ENCODE measurements at regions not wholly inside any gene's neighbourhood (a gene's known extent, or its start where the extent isn't known, plus 50 kb on each side); places are given as distances from the start of the nearest gene placed in this dataset.

DNA sequence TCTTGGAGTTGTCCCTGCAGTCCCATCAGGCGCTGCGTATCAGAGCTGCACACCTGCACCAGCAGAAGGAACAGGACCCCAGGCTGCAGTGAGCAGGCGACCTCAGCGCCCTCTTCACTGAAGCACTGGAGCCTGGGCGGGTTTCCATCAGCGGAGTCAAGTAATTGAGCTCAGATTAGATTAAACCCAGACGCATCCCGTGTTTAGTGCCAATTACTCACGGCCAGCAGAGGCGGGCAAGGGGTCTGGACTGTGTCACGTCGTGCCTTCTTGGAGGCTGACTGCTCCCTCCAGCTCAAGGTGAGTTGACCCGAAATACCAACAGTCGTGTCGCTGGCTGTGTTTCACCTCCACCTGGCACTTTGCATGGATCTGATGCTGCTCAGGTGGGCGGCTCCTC, 123.6 kb downstream of the CXCL12 start:
- DNase-seq (no peak), ATAC-seq (ENCODE audit: insufficient read depth, low read depth) (no peak)
- no peaks in the 10 kb centered on the region for H3K36me3 ChIP-seq (ENCODE audit: insufficient read depth, low read length)
- H3K79me2 ChIP-seq (ENCODE audit: insufficient read depth, low read length) = no peaks in the 10 kb centered on the region
- no peak overlapping the region for H3K4me3 ChIP-seq (ENCODE audit: low read depth in 1 of 2, low read length in 2 of 2)
- no peak overlapping the region for H2AFZ ChIP-seq (ENCODE audit: low read depth, low read length)
- no peak overlapping the region for H3K9ac ChIP-seq (ENCODE audit: low read depth, low read length)
- TF ChIP-seq, protein P1, sequence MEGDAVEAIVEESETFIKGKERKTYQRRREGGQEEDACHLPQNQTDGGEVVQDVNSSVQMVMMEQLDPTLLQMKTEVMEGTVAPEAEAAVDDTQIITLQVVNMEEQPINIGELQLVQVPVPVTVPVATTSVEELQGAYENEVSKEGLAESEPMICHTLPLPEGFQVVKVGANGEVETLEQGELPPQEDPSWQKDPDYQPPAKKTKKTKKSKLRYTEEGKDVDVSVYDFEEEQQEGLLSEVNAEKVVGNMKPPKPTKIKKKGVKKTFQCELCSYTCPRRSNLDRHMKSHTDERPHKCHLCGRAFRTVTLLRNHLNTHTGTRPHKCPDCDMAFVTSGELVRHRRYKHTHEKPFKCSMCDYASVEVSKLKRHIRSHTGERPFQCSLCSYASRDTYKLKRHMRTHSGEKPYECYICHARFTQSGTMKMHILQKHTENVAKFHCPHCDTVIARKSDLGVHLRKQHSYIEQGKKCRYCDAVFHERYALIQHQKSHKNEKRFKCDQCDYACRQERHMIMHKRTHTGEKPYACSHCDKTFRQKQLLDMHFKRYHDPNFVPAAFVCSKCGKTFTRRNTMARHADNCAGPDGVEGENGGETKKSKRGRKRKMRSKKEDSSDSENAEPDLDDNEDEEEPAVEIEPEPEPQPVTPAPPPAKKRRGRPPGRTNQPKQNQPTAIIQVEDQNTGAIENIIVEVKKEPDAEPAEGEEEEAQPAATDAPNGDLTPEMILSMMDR (IDR thresholded peaks at IDR 0.05; ENCODE audit: borderline replicate concordance, extremely low read depth, low read length, poor library complexity, severe bottlenecking) = no peak
- TF ChIP-seq EZH2 (IDR thresholded peaks at IDR 0.05; ENCODE audit: borderline replicate concordance, low read depth, low read length, severe bottlenecking) = no peak
- H3K9me3 ChIP-seq (ENCODE audit: insufficient read depth, low read length, severe bottlenecking) = no peaks in the 10 kb centered on the region
- H3K27ac ChIP-seq (ENCODE audit: low read length) = no peak overlapping the region
- no peaks in the 10 kb centered on the region for H3K27me3 ChIP-seq (ENCODE audit: insufficient read depth, low read length, poor library complexity)
- H3K4me1 ChIP-seq (ENCODE audit: insufficient read depth, low read length) = no peaks in the 10 kb centered on the region
- no peak overlapping the region for H3K4me2 ChIP-seq (ENCODE audit: insufficient read depth, low read length)
- H4K20me1 ChIP-seq (ENCODE audit: insufficient read depth, low read length) = no peaks in the 10 kb centered on the region

- Histone ChIP-seq H3K4me2 (ENCODE audit: insufficient read depth, low read length) (no peak overlapping the region), H3K9me3 (ENCODE audit: insufficient read depth, low read length, severe bottlenecking) (no peaks in the 10 kb centered on the region), H3K36me3 (ENCODE audit: insufficient read depth, low read length) (no peaks in the 10 kb centered on the region), H3K79me2 (ENCODE audit: insufficient read depth, low read length) (no peaks in the 10 kb centered on the region), H2AFZ (ENCODE audit: low read depth, low read length) (no peak overlapping the region), H3K27me3 (ENCODE audit: insufficient read depth, low read length, poor library complexity) (no peaks in the 10 kb centered on the region), H3K4me1 (ENCODE audit: insufficient read depth, low read length) (no peaks in the 10 kb centered on the region), H4K20me1 (ENCODE audit: insufficient read depth, low read length) (no peaks in the 10 kb centered on the region), H3K4me3 (ENCODE audit: low read depth in 1 of 2, low read length in 2 of 2) (no peak overlapping the region), H3K9ac (ENCODE audit: low read depth, low read length) (no peak overlapping the region), H3K27ac (ENCODE audit: low read length) (no peak overlapping the region)
- DNase-seq (no peak), ATAC-seq (ENCODE audit: insufficient read depth, low read depth) (no peak)
- TF ChIP-seq EZH2 (IDR thresholded peaks at IDR 0.05; ENCODE audit: borderline replicate concordance, low read depth, low read length, severe bottlenecking) = no peak
- TF ChIP-seq, protein P1 (IDR thresholded peaks at IDR 0.05; ENCODE audit: borderline replicate concordance, extremely low read depth, low read length, poor library complexity, severe bottlenecking) = no peak
Observed at GRCh38 chr10:44260286-44260928, 124.5 kb downstream of the CXCL12 start.

DNA sequence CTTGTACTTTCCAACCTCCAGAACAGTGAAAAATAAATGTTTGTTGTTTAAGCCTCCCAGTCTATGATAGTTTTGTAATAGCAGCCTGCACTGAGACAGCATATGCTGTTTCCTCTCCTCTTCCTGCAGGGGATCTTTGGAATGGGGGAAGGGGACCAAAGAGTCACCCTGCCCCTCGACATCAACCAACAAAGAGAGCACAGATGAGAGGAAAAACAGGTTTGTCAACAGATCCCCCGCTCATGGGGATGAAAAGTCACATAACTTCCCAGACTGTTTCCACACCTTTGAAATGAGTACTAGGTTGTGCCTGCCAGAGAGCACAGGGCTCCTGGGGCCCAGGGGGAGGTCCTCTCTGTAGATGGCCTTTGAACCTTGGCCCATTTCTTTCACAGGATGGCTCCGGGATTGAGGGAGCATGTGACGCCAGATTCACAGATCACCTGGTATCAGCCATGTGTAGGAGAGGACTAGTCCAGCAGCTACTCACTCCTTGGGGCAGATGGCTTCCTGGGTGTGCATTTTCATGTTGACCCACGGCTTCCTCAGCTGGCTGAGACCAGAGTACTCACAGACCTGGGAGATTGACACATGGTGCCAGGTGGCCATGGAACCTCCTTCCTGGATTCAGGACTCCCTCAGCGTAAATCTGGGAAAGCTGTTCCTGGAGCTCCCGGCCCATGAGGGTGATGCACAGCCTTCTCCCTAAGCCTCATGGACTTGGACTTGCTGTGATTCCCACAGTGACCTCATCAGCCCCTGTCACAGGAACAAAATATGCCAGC, 125.6 kb downstream of the CXCL12 start:
- H4K20me1 ChIP-seq (ENCODE audit: insufficient read depth, low read length) = no peaks in the 10 kb centered on the region
- no peak overlapping the region for H3K4me2 ChIP-seq (ENCODE audit: insufficient read depth, low read length)
- no peak for DNase-seq
- H3K9ac ChIP-seq (ENCODE audit: low read depth, low read length) = no peak overlapping the region
- H3K9me3 ChIP-seq (ENCODE audit: insufficient read depth, low read length, severe bottlenecking) = no peaks in the 10 kb centered on the region
- H3K79me2 ChIP-seq (ENCODE audit: insufficient read depth, low read length) = no peaks in the 10 kb centered on the region
- H3K27ac ChIP-seq (ENCODE audit: low read length) = no peak overlapping the region
- no peak overlapping the region for H3K4me3 ChIP-seq (ENCODE audit: low read depth in 1 of 2, low read length in 2 of 2)
- H3K36me3 ChIP-seq (ENCODE audit: insufficient read depth, low read length) = no peaks in the 10 kb centered on the region
- H3K27me3 ChIP-seq (ENCODE audit: insufficient read depth, low read length, poor library complexity) = no peaks in the 10 kb centered on the region
- no peak for ATAC-seq (ENCODE audit: insufficient read depth, low read depth)
- no peak overlapping the region for H2AFZ ChIP-seq (ENCODE audit: low read depth, low read length)
- H3K4me1 ChIP-seq (ENCODE audit: insufficient read depth, low read length) = no peaks in the 10 kb centered on the region
- TF ChIP-seq, protein P1 (IDR thresholded peaks at IDR 0.05; ENCODE audit: borderline replicate concordance, extremely low read depth, low read length, poor library complexity, severe bottlenecking) = no peak
- no peak for TF ChIP-seq EZH2 (IDR thresholded peaks at IDR 0.05; ENCODE audit: borderline replicate concordance, low read depth, low read length, severe bottlenecking)
